ENCODE measurements at regions not wholly inside any gene's neighbourhood (a gene's known extent, or its start where the extent isn't known, plus 50 kb on each side); places are given as distances from the start of the nearest gene placed in this dataset.
A peak's percentile ranks its signal among the peaks of the same experiment; 100 is the strongest.
"Not testable (repeated sequence)": the region's sequence is repeated elsewhere in the genome, so short reads cannot be mapped to it uniquely, and the experiment has no call there.

DNA sequence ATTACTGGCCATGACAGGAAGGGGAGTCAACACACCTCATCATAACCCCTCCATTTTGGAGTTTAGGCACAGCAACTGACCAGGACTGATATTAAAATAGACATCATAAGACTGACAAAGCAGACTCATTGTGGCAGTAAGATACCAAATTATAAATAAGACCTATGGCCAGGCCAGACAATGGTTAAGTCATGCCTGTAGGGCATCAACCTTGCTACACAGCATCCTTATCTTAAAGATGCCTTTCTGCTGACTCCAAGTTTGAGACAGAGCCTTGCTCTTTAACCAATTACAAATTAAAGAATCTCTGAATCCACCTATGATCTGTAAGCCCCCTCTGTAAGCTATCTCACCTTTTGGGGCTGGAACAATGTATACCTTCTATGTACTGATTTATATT, 65.5 kb downstream of the VCX2 start:
- no peak for DNase-seq (ENCODE audit: low spot score)

DNA sequence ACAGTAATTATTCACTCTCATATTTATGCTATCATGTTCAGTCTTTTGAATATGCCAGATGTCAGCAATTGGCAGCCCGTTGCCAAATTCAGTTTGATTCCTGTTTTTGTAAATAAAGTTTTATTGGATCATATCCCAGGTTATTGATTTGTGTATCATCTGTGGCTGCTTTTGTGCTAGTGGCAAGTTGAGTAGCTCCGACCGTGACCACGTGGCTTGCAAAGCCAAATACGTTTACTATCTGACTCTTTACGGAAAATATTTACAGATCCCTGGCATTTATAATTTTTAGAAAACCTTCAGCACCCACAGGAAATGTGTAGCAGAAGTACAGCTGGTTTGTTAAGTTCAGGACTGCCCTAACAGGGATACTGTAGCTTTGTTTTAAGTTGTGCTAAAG, 67.4 kb downstream of the VCX2 start:
- no peak for DNase-seq (ENCODE audit: low spot score)

DNA sequence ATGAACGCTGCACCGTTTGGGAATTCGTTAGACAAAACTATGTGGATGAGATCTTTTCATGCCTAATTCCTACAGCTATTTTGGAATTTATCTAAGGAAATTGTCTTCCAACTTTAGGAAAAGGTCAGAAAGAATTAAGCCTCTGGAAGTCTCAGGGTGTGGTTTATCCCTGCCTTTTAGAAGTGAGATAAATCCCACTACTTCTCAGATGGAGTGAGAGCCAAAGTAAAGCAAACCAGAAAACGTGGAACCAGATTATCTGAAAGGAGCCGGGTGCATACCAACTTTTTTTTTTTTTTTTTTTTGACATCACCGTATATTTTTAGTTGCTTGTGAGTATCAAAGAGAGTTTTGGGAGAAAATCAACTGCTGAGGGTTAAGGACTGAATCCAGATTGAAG, 79.6 kb downstream of the VCX2 start:
- DNase-seq (ENCODE audit: low spot score), result no peak

DNA sequence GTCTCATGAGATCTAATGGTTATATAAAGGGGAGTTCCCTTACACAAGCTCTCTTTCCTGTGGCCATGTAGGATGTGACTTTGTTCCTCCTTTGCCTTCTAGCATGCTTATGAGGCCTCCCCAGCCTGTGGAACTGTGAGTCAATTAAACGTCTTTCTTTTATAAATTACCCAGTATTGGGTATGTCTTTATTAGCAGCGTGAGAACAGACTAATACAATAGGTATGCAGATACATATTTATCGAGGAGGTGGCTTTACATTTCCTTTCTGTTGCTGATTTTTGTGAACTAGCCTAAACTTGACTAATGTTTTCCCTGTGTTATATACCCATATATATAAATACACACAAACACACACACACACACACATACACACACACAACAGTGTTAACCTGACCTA, 80.2 kb downstream of the VCX2 start:
- DNase-seq (ENCODE audit: low spot score), result no peak

DNA sequence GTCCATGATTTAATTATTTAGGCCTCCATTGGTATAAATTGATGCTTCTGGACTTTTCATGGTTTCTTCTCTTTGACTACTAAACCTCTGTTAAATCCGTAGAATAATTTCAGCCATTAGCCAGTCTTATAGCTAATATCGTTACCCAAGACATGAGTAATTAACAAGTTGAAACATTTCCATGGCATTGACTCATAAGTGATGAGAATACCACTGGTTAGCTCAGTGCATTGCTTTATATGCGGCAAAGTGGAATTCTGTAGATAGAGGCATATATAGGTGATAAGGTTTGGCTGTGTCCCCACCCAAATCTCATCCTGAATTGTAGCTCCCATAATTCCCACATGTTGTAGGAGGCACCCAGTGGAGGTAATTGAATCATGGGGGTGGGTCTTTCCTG, 80.6 kb downstream of the VCX2 start:
- no peak for DNase-seq (ENCODE audit: low spot score)

DNA sequence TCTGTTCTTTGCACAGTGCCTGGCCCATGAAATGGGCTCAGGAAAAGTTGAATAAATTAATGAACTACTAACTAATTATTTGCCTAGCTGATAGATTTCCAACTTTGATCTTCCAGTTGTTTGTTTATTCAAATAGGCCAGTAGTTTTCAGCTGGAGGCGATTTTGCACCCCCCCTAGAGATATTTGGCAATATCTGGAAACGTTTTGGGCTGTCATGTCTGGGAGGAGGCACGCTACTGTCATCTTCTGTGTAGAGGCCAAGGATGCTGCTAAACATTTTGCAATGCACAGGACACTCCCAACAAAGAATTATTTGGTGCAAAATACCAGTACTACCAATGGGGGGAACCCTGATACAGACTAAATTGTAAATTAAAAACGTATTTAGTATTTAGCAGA, 81.9 kb downstream of the VCX2 start:
- no peak for DNase-seq (ENCODE audit: low spot score)

DNA sequence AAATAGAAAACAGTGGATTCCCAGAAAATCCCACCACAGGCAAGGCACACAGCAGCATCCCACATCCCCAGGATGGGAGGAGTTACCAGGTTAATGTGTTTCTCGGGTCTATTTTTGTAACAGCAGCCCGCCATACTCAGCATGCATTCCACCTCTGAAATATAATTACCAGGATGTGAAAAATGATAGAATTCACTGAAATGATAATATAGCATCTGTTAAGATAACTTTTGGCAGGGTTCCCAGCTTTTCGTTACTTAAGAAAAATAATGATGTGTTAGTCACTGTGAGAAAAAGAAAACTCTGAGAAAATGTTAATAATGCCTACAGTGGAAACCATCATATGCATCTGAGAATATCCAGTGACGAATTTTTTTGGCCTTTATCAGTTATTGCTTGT, 87.1 kb downstream of the VCX2 start:
- DNase-seq (ENCODE audit: low spot score), result no peak

DNA sequence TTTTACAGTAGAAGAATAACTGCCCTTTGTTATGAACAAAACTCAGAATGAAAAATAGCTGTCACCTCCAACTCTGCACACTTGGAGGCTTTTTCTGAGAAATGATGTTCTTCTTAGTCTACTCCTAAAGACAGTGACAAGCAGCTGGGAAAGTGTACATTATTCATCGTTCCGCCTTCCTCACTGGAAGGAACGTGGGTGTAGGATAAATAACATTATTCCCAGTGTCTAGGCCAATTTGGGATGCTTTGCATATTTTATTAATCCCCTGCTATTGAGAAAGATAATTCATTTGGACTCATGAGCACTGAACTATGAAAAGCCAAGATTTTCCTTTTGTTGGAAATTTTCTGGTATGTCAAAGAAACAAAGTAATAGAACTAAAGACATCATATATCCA, 87.8 kb downstream of the VCX2 start:
- DNase-seq (ENCODE audit: low spot score), result no peak

DNA sequence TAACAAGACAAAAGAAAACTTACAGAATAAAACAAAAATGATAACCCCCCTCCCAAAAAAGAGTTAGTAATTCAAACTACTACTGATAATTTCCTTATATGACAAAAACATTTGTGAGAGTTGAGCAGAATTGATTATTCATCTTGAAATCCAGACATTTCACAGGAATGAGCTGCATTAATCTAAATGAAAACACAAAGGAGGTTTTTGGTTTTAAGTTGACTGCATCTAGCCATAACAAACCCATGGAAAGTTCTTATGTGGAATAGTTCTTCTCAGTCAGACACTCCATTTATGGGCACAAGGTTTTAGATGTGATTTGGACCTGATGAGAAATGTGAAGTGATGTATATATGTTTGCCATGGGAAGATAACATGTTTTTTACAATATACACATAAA, 95.4 kb downstream of the VCX2 start:
- no peak for DNase-seq (ENCODE audit: low spot score)

DNA sequence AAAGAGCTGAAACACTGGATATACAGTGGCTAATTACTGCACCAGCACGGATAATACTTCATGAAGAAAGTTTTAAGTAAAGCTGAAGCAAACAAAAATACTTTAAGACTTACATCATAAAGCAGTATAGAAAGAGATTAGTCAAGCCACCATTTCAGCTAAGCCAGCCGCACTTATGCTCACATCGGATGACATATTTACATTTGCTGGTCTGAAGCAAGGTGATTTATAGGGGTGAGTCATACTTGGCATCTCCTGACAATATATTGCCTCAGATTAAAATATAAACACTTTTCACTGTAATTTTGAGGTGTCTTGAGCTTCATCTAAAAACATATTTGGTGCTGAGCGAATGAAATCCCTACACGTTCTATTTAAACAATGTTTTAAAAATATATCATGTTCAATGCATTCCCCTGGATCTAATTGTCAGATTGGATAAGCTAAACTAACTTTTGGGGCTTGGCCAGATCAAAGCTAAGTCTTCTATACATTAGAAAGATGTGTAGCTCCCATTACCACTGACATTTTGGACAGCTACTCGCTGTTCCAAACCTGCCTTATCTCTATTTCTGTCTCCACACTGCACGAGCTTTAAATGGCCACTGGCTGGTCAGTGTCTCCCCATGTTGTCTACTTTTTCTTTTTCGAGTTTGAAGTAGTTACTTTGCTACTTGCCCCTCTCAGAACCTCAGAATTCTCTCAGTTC, 103.2 kb downstream of the VCX2 start:
- DNase-seq (ENCODE audit: low spot score), result no peak

DNA sequence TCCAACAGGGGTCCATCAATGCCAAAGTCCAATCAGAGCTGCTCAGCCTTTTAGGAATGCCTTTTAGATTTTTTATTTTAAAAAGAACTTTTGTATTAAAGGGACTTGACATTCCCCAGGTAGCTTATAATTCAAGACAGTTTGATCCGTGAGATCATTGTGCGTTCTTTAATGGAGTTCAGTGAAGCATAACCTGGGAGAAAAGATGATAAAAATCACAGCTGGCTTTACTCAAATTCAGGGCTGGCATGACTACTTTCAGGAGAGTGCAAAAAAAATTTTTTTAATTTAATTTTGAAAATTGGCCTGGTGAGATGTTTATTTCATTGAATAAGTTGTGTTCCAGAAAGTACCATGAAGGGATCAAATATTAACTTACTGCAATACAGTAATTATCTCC, 118.2 kb downstream of the VCX2 start:
- no peak for DNase-seq (ENCODE audit: low spot score)

DNA sequence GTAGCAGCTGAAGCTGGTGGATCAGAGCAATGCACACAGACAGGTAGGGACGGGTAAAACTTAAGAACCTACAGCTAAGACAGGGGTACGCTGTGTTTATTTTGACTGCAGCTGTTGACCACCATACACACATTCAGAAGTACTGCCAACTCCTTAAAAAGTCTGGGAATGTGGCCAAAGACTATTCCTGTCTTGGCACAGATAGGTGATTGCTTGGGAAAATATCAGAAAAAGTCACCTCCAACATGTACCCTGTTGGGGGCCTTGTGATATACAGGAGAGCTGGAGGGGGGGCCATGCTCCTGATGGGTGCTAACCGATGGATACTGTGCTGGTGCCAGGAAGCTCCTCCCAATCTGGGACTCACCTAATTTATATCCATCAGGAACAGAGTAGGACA, 121.2 kb downstream of the VCX2 start:
- no peak for DNase-seq (ENCODE audit: low spot score)

DNA sequence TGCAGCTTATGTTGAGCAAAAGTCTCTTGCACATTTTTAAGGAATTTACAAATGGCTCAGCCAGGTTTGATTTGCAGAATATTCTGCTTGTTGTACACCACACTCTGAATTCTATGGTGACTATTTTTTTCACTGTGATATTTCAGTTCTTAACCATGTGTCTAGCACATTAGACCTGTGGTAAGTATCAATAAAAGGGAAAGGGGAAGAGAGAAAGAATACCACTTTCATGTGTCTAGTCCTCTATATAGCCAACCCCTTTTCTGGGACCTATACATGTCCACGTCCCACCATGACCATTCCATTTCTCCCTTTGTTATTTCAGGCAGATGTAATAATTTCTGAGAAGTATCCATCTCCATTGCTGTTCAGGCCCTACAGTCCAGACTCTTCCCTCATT, 121.3 kb upstream of the PNPLA4 start:
- no peak for DNase-seq (ENCODE audit: low spot score)

DNA sequence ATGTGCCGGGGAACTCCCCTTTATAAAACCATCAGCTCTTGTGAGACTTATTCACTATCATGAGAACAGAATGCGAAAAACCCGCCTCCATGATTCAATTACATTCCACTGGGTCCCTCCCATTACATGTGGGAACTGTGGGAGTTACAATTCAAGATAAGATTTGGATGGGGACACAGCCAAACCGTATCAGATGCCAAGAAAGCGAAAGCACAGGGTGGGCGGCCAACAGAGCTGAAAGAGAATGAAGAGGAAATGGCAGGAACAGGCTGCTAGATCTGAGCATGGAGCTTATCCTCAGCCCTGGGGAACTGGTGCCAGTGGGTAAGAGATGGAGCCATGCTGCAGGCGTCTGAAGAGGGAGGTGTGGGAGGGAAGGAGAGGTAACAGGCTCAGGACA, 117.7 kb upstream of the PNPLA4 start:
- DNase-seq (ENCODE audit: low spot score), result peak; percentile 27

DNA sequence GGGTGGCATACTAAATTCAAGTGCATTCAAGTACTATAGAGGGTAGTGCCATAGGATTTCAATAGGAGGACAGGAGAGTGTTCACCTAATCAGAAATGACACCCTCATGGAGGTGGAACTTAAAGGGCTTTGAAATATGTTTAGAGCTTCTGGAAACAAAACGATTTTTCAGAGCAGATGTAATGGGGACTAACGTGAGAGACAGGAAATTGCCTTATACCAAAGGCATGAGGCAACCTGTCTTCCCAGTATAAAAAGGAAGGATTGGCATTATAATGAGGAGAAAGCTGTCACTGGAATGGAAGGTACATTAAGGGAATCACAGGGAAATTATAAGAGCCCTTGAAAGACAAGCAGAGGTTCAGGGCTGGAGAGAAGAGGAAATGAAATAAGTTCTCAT, 116.3 kb upstream of the PNPLA4 start:
- no peak for DNase-seq (ENCODE audit: low spot score)

DNA sequence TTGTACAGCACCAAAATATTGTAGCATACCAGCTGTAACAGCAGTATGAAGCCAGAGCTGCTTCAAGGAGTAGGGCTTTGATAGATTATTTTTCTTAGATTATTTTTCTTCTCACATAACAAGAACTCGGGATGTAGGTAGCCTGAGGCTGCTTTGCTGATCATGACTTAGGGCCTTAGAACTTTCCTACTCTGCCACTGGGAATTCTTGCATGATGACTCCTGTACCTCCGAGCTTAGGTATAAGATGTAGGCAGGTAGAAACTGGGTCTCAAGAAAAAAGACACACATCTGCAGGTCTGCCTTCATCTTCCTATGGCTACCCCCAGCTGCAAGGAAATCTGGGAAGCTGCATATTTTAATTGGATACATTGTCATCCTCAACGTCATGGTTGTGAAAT, 115.9 kb upstream of the PNPLA4 start:
- DNase-seq (ENCODE audit: low spot score), result no peak

DNA sequence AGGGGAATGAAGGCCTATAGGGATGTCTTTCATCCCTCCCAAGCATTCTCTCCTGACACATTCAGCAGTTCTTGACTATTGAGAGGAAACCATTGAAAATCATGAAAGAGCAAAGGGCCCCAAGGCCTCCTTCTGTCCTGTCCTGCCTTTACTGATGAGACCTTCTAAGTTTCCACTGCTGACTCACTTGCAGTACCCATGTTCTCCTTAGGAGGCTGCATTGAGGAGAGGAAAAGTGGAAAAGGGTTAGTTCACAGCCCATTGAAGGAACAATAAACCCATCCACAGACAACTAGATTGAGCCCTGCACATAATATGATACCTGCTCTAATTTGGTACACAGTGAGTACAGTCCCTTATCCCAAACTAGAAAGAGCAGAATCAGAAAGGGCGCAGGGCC, 115.1 kb upstream of the PNPLA4 start:
- DNase-seq (ENCODE audit: low spot score), result no peak

DNA sequence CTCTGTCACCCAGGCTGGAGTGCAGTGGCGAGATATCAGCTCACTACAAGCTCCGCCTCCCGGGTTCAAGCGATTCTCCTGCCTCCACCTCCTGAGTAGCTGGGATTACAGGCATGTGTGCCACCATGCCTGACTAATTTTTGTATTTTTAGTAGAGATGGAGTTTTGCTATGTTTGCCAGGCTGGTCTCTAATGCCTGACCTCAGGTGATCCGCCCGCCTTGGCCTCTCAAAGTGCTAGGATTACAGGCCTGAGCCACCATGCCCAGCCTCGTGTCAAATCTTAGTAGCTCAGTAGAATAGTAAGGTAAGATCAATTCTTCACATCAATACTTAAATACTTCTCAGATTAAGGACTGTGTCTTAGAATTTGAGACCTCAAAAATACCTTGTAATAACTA, 112.5 kb upstream of the PNPLA4 start:
- DNase-seq (ENCODE audit: low spot score), result not testable (repeated sequence)

DNA sequence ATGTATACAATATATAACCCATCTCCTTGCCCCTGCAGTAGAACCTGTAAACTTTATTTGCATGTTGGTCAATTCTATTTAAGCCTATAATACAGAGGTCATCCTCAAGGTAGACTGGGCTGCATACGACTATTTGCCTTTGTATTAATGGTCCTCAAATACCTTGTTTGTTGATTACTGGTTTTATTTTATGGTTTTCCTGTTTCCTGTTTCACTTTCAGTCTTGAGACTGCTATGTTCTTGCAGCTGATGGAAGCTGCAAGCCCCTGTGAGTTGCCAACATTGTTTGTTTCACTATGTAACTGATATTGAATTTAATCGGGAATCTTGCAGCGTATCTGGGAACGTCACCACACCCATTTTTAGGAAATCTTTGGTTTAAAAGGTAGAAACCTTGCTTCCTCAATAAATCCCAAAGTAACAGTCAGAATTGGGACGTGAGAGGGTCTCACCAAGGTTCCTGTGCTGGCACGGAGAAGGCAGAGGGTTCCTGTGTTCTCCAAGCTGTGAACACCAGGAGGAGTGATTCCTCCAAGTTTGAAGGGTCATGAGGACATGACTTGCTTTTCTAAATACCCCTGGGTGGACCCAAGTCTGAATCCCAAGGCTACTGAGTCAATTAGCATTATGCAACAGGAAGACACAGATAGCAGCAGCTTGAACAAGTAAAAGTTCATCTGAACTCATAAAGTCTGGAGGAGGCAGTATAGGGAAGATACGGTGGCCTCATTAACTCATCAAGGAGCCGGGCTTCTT, 110.6 kb upstream of the PNPLA4 start:
- DNase-seq (ENCODE audit: low spot score), result no peak

DNA sequence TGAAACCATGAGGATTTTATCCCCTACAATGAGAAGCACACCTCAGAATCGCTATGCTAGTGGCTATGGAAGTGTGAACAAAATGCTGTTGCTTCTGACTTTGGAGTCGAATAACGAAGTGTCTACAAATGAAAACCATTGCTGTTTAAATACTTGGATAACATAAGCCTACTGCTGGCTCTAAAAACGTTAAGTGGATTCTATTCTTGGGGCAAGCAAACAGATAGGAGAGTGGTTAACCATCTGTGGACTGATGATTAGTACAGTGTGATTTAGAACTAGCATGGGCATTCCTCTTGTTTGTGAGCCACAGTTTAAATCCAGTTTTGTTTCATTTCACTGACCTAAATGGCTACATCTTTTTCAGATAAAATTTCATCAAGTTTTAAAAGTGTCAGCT, 109.7 kb upstream of the PNPLA4 start:
- no peak for DNase-seq (ENCODE audit: low spot score)

DNA sequence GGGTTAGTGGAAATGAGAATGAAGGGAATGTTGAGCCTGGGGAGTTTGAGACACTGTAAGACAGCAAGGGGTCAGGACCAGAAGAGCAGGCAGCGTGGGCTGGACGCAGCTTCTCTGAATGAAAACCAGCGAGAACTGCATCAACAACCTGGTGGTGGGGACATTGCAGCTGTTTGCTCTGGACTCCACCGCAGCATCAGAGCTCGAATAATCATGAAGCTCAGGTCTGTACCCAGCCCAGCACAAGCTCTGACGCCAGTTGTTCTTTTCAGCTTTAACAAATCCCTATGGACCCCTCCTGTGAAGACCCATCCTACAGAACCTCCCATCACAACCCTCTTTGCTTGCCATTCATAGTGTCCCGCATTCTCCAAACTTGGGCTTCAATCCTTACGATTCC, 106.8 kb upstream of the PNPLA4 start:
- DNase-seq (ENCODE audit: low spot score), result no peak

DNA sequence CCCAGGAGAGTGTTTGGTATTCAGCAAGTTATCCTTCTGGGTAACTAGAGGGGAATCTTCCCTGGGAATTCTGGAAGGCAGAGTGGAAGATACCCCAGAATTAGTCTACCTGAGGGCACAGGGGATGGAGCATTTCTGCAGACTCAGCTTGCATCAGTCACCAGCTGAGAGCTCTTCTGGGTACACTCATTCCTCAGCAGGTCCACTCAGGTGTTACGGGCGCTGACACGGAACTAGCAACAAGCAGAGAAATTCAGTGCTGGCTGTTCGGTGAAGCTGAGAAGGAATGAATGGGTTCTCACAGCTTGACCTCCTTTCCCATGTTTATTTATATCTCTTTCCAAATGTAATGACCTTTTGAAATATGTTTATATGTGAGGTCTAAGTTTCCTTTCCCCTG, 106.0 kb upstream of the PNPLA4 start:
- DNase-seq (ENCODE audit: low spot score), result no peak

DNA sequence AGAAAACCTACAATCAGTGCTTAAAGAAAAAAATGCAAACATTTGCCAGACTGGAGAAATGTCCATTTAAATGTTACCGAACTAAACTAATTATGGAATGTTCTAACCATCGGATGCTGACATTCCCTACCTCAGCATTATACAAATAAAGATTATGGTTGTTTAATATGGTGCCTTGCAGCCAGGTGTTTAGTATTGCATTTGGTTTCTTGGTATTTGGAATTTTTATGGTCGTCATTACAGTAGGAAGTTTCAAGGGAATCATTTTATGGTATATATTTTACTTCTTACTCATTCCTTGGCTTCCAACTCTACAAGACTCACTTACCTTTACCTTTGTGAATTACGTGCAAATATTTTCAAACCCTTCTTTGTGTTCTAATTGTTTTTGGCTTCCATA, 103.1 kb upstream of the PNPLA4 start:
- no peak for DNase-seq (ENCODE audit: low spot score)

DNA sequence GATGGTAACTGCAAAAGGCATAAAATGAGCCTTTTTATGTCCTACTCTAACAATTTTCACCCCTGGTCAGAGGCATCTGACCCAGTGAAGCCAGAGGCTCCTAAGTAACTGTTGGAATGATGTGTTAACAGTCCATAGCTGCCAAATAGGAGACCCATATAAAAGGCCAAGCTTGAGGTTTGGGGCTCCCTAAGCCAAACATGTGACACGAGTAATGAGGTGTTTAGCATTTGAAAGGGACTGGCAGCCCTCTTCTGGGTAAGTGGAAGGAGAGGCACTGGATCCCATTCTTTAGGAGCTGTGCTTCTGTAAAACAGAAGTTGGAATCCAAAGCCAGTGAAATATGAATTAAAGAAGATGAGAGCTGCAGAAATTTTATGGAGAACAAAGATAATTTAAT, 100.6 kb upstream of the PNPLA4 start:
- peak; percentile 39 for DNase-seq (ENCODE audit: low spot score)
